ENCODE measurements at regions not wholly inside any gene's neighbourhood (a gene's known extent, or its start where the extent isn't known, plus 50 kb on each side); places are given as distances from the start of the nearest gene placed in this dataset.

- no peak for DNase-seq (ENCODE audit: low spot score)
- Histone ChIP-seq H3K9me3 (ENCODE audit: low read depth) (no peaks in the 10 kb centered on the region), H3K4me1 (ENCODE audit: insufficient read depth) (peaks cover 27% of the 10 kb centered on the region), H3K4me3 (no peak overlapping the region), H3K36me3 (replicated peaks; ENCODE audit: insufficient read depth, low read depth) (no peaks in the 10 kb centered on the region), H3K27me3 (no peaks in the 10 kb centered on the region), H2AFZ (no peak overlapping the region), H3K9me2 (replicated peaks; ENCODE audit: insufficient read depth) (no peaks in the 10 kb centered on the region), H4K20me1 (ENCODE audit: insufficient read depth, poor library complexity, severe bottlenecking) (no peaks in the 10 kb centered on the region), H3K27ac (peak overlapping the region; percentile 30), H3K4me2 (peak overlapping the region; percentile 20), H3K79me2 (no peaks in the 10 kb centered on the region)
- WGBS (ENCODE audit: low lambda C conversion rate, missing lambda C conversion rate) = 59% methylated on average over 3 of the region's 3 CpGs
- TF ChIP-seq EZH2phosphoT487 (IDR thresholded peaks at IDR 0.05; ENCODE audit: low read depth, severe bottlenecking, unreplicated experiment) (no peak), CTCF (IDR thresholded peaks at IDR 0.05; ENCODE audit: poor library complexity) (no peak), EZH2 (IDR thresholded peaks at IDR 0.05; ENCODE audit: borderline replicate concordance) (no peak)
Observed at GRCh38 chr13:40341501-40341900, 324.9 kb downstream of the FOXO1 start.

DNA sequence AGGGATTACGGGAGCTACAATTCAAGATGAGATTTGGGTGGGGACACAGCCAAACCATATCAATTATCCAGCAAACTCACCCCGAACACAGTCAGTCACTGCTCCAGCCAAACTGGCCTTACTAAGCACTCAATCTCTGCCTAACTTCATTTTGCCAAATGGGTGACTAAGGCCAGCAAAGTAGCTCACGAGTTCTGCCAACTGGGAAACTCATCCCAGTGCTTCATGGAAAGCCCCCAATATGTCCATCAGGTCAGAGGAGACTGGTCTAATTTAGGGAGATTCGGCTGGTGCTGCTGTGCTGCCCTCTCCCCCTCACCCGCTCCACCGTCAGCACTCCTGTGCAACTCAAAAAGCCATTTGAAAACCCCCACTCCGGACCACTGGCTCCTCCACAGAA is 324.0 kb downstream of the FOXO1 start:
- 94% methylated on average over 7 of the region's 7 CpGs for WGBS (ENCODE audit: low lambda C conversion rate, missing lambda C conversion rate)
- H3K4me1 ChIP-seq (ENCODE audit: insufficient read depth) = peaks cover 21% of the 10 kb centered on the region
- no peaks in the 10 kb centered on the region for H3K79me2 ChIP-seq
- H3K27me3 ChIP-seq = no peaks in the 10 kb centered on the region
- H3K36me3 ChIP-seq (replicated peaks; ENCODE audit: insufficient read depth, low read depth) = no peaks in the 10 kb centered on the region
- no peaks in the 10 kb centered on the region for H3K9me2 ChIP-seq (replicated peaks; ENCODE audit: insufficient read depth)
- no peak overlapping the region for H3K27ac ChIP-seq
- H3K9me3 ChIP-seq (ENCODE audit: low read depth) = no peaks in the 10 kb centered on the region
- no peak overlapping the region for H3K4me2 ChIP-seq
- no peak for DNase-seq (ENCODE audit: low spot score)
- no peak overlapping the region for H3K4me3 ChIP-seq
- no peak for TF ChIP-seq CTCF (IDR thresholded peaks at IDR 0.05; ENCODE audit: poor library complexity)
- TF ChIP-seq EZH2 (IDR thresholded peaks at IDR 0.05; ENCODE audit: borderline replicate concordance) = no peak
- no peak for TF ChIP-seq EZH2phosphoT487 (IDR thresholded peaks at IDR 0.05; ENCODE audit: low read depth, severe bottlenecking, unreplicated experiment)
- H2AFZ ChIP-seq = no peak overlapping the region
- no peaks in the 10 kb centered on the region for H4K20me1 ChIP-seq (ENCODE audit: insufficient read depth, poor library complexity, severe bottlenecking)

DNA sequence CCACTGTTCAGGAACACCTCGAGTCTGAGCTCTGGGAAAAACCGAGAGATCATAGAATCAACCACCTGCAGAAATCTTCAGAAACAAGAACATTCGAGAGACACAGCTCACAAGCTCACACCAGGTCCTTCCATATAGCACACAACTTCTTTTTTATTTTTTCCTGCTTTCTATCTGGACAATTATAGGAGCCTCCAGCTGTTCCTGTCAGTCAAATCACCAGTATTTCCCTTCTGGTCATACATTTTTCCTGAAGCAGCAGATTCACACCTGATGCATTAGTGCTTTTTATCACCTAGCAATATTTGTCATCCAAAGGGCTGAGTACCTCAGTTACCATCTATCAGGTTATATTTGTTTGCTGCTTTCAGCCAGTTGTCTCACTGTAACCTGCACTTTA is 323.5 kb downstream of the FOXO1 start:
- Histone ChIP-seq H4K20me1 (ENCODE audit: insufficient read depth, poor library complexity, severe bottlenecking) (no peaks in the 10 kb centered on the region), H3K4me1 (ENCODE audit: insufficient read depth) (peaks cover 21% of the 10 kb centered on the region), H3K79me2 (no peaks in the 10 kb centered on the region), H3K9me3 (ENCODE audit: low read depth) (no peaks in the 10 kb centered on the region), H3K9me2 (replicated peaks; ENCODE audit: insufficient read depth) (no peaks in the 10 kb centered on the region), H2AFZ (no peak overlapping the region), H3K36me3 (replicated peaks; ENCODE audit: insufficient read depth, low read depth) (no peaks in the 10 kb centered on the region), H3K27ac (no peak overlapping the region), H3K27me3 (no peaks in the 10 kb centered on the region), H3K4me3 (no peak overlapping the region), H3K4me2 (no peak overlapping the region)
- DNase-seq (ENCODE audit: low spot score) = no peak
- TF ChIP-seq CTCF (IDR thresholded peaks at IDR 0.05; ENCODE audit: poor library complexity) = no peak
- no peak for TF ChIP-seq EZH2phosphoT487 (IDR thresholded peaks at IDR 0.05; ENCODE audit: low read depth, severe bottlenecking, unreplicated experiment)
- no peak for TF ChIP-seq EZH2 (IDR thresholded peaks at IDR 0.05; ENCODE audit: borderline replicate concordance)
- WGBS (ENCODE audit: low lambda C conversion rate, missing lambda C conversion rate) = 81% methylated on average over 3 of the region's 3 CpGs
